Left lung (tissue), 4 donors: ENCODE measurements at regions not wholly inside any gene's neighbourhood (a gene's known extent, or its start where the extent isn't known, plus 50 kb on each side); places are given as distances from the start of the nearest gene placed in this dataset.

Source experiments
- ATAC-seq: fragments of 200-7000 bp; cut with Tn5 transposase; one replicate; pipeline ENCODE4 v1.9.1; 2020; ENCODE audit warnings: moderate library complexity
- DNase-seq, 4 donors: peaks; one replicate each; pipeline ENCODE4 v3.0.0-alpha.2; 2013 to 2020
- H3K27ac ChIP-seq, 2 donors: fragments of 200-600 bp; sonication (generic) in 1 of 2; one replicate each; pipeline versions ENCODE4 v1.5.0 to v1.8.0; 2020 to 2021
- H3K27me3 ChIP-seq, 2 donors: fragments of 200-600 bp; sonication (generic) in 1 of 2; one replicate each; pipeline versions ENCODE4 v1.5.0 to v1.8.0; 2020 to 2021
- H3K36me3 ChIP-seq, 2 donors: fragments of 200-600 bp; sonication (generic) in 1 of 2; one replicate each; pipeline versions ENCODE4 v1.5.0 to v1.8.0; 2020 to 2021
- H3K4me1 ChIP-seq, 2 donors: fragments of 200-600 bp; one replicate each; pipeline ENCODE4 v1.8.0; 2021
- H3K4me3 ChIP-seq, 2 donors: fragments of 200-600 bp; sonication (generic) in 1 of 2; one replicate each; pipeline versions ENCODE4 v1.5.0 to v1.8.0; 2020 to 2021; ENCODE audit warnings: mild to moderate bottlenecking in 1 of 2
- H3K9me3 ChIP-seq, 2 donors: fragments of 200-600 bp; sonication (generic) in 1 of 2; one replicate each; pipeline versions ENCODE4 v1.5.0 to v1.8.0; 2020 to 2021
- intact Hi-C, 2 donors: fragments of 100-400 bp; cut with DNase I; formaldehyde crosslinking; loops; one replicate each; pipeline versions ENCODE4 v1.11.2 to v1.14.2; 2022
- TF ChIP-seq, protein P1 (sequence below), 2 donors: fragments of 200-600 bp; sonication (generic) in 1 of 2; IDR thresholded peaks; one replicate each; pipeline versions ENCODE4 v1.5.0 to v1.8.0; 2021; ENCODE audit warnings: antibody characterized with exemption in 2 of 2
- donor health status: DM: no; HTN: yes; CAD: no.
- donor health status: DM: no; HTN: no; CAD: no.

DNA sequence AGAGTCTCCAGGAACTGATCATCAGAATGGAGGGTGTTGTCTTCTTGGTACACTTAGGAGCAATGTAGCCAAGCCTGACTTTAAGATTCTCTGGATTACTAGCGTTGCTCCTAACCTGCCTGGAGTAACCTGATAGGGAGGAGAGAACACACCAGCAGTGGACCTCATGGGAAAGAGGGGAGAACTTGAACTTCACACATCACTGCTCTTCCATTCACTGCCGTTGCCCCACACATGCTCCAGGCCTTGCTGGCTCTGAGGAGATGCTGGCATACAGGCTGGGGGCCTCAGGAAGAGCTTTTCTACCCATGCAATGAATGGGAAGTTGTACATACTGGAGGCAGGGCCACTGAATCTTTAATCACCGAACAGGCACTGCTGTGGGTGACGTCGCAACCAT is 60.3 kb upstream of the ADAMTS16 start:
- no peaks in the 10 kb centered on the region for H3K9me3 ChIP-seq
- H3K27ac ChIP-seq: no peak overlapping the region
- TF ChIP-seq, protein P1, sequence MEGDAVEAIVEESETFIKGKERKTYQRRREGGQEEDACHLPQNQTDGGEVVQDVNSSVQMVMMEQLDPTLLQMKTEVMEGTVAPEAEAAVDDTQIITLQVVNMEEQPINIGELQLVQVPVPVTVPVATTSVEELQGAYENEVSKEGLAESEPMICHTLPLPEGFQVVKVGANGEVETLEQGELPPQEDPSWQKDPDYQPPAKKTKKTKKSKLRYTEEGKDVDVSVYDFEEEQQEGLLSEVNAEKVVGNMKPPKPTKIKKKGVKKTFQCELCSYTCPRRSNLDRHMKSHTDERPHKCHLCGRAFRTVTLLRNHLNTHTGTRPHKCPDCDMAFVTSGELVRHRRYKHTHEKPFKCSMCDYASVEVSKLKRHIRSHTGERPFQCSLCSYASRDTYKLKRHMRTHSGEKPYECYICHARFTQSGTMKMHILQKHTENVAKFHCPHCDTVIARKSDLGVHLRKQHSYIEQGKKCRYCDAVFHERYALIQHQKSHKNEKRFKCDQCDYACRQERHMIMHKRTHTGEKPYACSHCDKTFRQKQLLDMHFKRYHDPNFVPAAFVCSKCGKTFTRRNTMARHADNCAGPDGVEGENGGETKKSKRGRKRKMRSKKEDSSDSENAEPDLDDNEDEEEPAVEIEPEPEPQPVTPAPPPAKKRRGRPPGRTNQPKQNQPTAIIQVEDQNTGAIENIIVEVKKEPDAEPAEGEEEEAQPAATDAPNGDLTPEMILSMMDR (IDR thresholded peaks at IDR 0.05): no peak
- H3K4me3 ChIP-seq: no peak overlapping the region
- DNase-seq: no peak
- H3K36me3 ChIP-seq: no peaks in the 10 kb centered on the region
- H3K4me1 ChIP-seq: no peaks in the 10 kb centered on the region
- H3K27me3 ChIP-seq: peaks cover 0 to 6% of the 10 kb centered on the region in 2 donors
- intact Hi-C loops: no loop called here
- ATAC-seq: no peak

- TF ChIP-seq, protein P1 (IDR thresholded peaks at IDR 0.05): no peak
- ATAC-seq (no peak), DNase-seq (no peak)
- peaks cover 0 to 6% of the 10 kb centered on the region in 2 donors for H3K27me3 ChIP-seq
- H3K4me1 ChIP-seq: no peaks in the 10 kb centered on the region
- intact Hi-C loops: no loop called here
- no peaks in the 10 kb centered on the region for H3K36me3 ChIP-seq
- H3K9me3 ChIP-seq: no peaks in the 10 kb centered on the region
- no peak overlapping the region for H3K27ac ChIP-seq
- no peak overlapping the region for H3K4me3 ChIP-seq
Observed at GRCh38 chr5:5080790-5081189, 59.3 kb upstream of the ADAMTS16 start.

- H3K36me3 ChIP-seq: no peaks in the 10 kb centered on the region
- no peaks in the 10 kb centered on the region for H3K4me1 ChIP-seq
- ATAC-seq (no peak), DNase-seq (no peak)
- intact Hi-C loops: no loop called here
- no peaks in the 10 kb centered on the region for H3K27me3 ChIP-seq
- no peak overlapping the region for H3K4me3 ChIP-seq
- TF ChIP-seq, protein P1 (IDR thresholded peaks at IDR 0.05): no peak
- no peak overlapping the region for H3K27ac ChIP-seq
- no peaks in the 10 kb centered on the region for H3K9me3 ChIP-seq
Observed at GRCh38 chr5:5085381-5085780, 54.7 kb upstream of the ADAMTS16 start.

DNA sequence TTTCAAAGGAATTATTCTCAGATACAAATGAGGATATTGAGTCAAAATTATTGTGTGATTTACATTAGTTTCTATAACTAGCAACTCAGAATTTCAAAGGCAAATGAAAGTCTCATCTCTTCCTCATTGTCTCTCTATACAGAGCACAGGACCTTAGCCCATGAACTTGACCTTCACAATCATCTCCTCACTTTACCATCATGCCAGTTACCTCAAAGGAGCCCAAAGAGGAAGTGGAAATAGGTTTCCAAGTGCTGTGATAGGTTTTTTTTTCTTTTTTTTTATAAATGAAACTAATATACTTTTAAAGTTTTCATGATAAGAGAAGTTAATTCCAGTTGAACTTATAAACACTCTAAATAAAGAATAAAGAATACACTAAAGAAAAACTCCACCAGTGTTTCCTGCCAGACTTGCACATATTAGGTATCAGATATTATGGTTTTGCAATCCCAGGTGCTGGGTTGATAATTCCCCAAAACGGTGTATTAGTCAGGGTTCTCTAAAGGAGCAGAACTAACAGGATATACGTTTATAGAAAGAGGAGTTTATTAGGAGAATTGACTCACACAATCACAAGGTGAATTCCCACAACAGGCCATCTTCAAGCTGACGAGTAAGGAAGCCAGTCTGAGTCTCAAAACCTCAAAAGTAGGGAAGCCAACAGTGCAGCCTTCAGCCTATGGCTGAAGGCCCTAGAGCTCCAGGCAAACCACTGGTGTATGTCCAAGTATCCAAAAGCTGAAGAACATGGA is 50.1 kb upstream of the ADAMTS16 start:
- Histone ChIP-seq H3K9me3 (no peaks in the 10 kb centered on the region), H3K27ac (no peak overlapping the region), H3K4me1 (no peaks in the 10 kb centered on the region), H3K36me3 (no peaks in the 10 kb centered on the region), H3K4me3 (no peak overlapping the region), H3K27me3 (peaks cover under 1 to 6% of the 10 kb centered on the region in 2 donors)
- TF ChIP-seq, protein P1 (IDR thresholded peaks at IDR 0.05): no peak
- ATAC-seq (no peak), DNase-seq (no peak)
- intact Hi-C loops: no loop called here
